HG02763 (cell line): ENCODE measurements at regions not wholly inside any gene's neighbourhood (a gene's known extent, or its start where the extent isn't known, plus 50 kb on each side); places are given as distances from the start of the nearest gene placed in this dataset.
"Not testable (repeated sequence)": the region's sequence is repeated elsewhere in the genome, so short reads cannot be mapped to it uniquely, and the experiment has no call there.

Source experiments
- ATAC-seq: cut with Tn5 transposase; IDR thresholded peaks from one replicate; pipeline ENCODE4 v1.9.1; 2021; ENCODE audit warnings: mild to moderate bottlenecking, moderate library complexity; ENCODE audit not compliant: unreplicated experiment

- no peak for ATAC-seq
Observed at GRCh38 chr3:56927855-56928254, 126.1 kb upstream of the ARHGEF3 start.

- ATAC-seq = no peak
Observed at GRCh38 chr3:56926947-56927282, 125.2 kb upstream of the ARHGEF3 start.

GRCh38 chr3:56926243-56926946, 124.6 kb upstream of the ARHGEF3 start:
- no peak for ATAC-seq

- ATAC-seq = not testable (repeated sequence)
Observed at GRCh38 chr3:56924700-56925099, 123.0 kb upstream of the ARHGEF3 start.

- ATAC-seq = no peak
Observed at GRCh38 chr3:56923526-56924224, 121.9 kb upstream of the ARHGEF3 start.

GRCh38 chr3:56921573-56922453, 120.1 kb upstream of the ARHGEF3 start:
- no peak for ATAC-seq

GRCh38 chr3:56919797-56920195, 118.0 kb upstream of the ARHGEF3 start:
- ATAC-seq = no peak

GRCh38 chr3:56919137-56919796, 117.5 kb upstream of the ARHGEF3 start:
- ATAC-seq = no peak

- peak; percentile 34 for ATAC-seq
Observed at GRCh38 chr3:56918111-56918568, 116.4 kb upstream of the ARHGEF3 start.

- peak; percentile 62 for ATAC-seq
Observed at GRCh38 chr3:56917361-56918110, 115.8 kb upstream of the ARHGEF3 start.

GRCh38 chr3:56916716-56917360, 115.1 kb upstream of the ARHGEF3 start:
- no peak for ATAC-seq

- ATAC-seq = peak; percentile 40
Observed at GRCh38 chr3:56915966-56916586, 114.3 kb upstream of the ARHGEF3 start.

- ATAC-seq = no peak
Observed at GRCh38 chr3:56914646-56915045, 112.9 kb upstream of the ARHGEF3 start.

GRCh38 chr3:56911363-56911762, 109.6 kb upstream of the ARHGEF3 start:
- ATAC-seq = no peak

- no peak for ATAC-seq
Observed at GRCh38 chr3:56909349-56909748, 107.6 kb upstream of the ARHGEF3 start.

- ATAC-seq = no peak
Observed at GRCh38 chr3:56908004-56908403, 106.3 kb upstream of the ARHGEF3 start.

- no peak for ATAC-seq
Observed at GRCh38 chr3:56904552-56905215, 102.9 kb upstream of the ARHGEF3 start.

- no peak for ATAC-seq
Observed at GRCh38 chr3:56903231-56903782, 101.6 kb upstream of the ARHGEF3 start.
